ENCODE measurements at regions not wholly inside any gene's neighbourhood (a gene's known extent, or its start where the extent isn't known, plus 50 kb on each side); places are given as distances from the start of the nearest gene placed in this dataset.

GRCh38 chr11:115054570-115055538 is 376.5 kb downstream of the NXPE2 start:
- no peak for DNase-seq (ENCODE audit: low spot score)
- intact Hi-C loops (cut with DNase I): no loop called here

- intact Hi-C loops (cut with DNase I): no loop called here
- no peak for DNase-seq (ENCODE audit: low spot score)
Observed at GRCh38 chr11:115056514-115056913, 378.2 kb downstream of the NXPE2 start.

GRCh38 chr11:115060840-115061239 is 382.5 kb downstream of the NXPE2 start:
- intact Hi-C loops (cut with DNase I): no loop called here
- no peak for DNase-seq (ENCODE audit: low spot score)

GRCh38 chr11:115065314-115065713 is 387.0 kb downstream of the NXPE2 start:
- DNase-seq (ENCODE audit: low spot score): no peak
- intact Hi-C loops (cut with DNase I): no loop called here

- intact Hi-C loops (cut with DNase I): no loop called here
- no peak for DNase-seq (ENCODE audit: low spot score)
Observed at GRCh38 chr11:115065830-115066664, 387.7 kb downstream of the NXPE2 start.

- intact Hi-C loops (cut with DNase I): no loop called here
- DNase-seq (ENCODE audit: low spot score): no peak
Observed at GRCh38 chr11:115067471-115067870, 389.1 kb downstream of the NXPE2 start.

- intact Hi-C loops (cut with DNase I): no loop called here
- no peak for DNase-seq (ENCODE audit: low spot score)
Observed at GRCh38 chr11:115067900-115068530, 389.7 kb downstream of the NXPE2 start.

GRCh38 chr11:115069599-115069998 is 391.3 kb downstream of the NXPE2 start:
- DNase-seq (ENCODE audit: low spot score): no peak

GRCh38 chr11:115075356-115075755 is 397.0 kb downstream of the NXPE2 start:
- no peak for DNase-seq (ENCODE audit: low spot score)
- intact Hi-C loops (cut with DNase I): no loop called here

More at GRCh38 chr11:115069599-115069998, 391.3 kb downstream of the NXPE2 start:
- intact Hi-C loops (cut with DNase I): no loop called here

- intact Hi-C loops (cut with DNase I): no loop called here
- no peak for DNase-seq (ENCODE audit: low spot score)
Observed at GRCh38 chr11:115077740-115078139, 399.4 kb downstream of the NXPE2 start.

GRCh38 chr11:115078461-115079438 is 400.4 kb downstream of the NXPE2 start:
- intact Hi-C loops (cut with DNase I): no loop called here

GRCh38 chr11:115080923-115081680 is 402.8 kb downstream of the NXPE2 start:
- no peak for DNase-seq (ENCODE audit: low spot score)
- intact Hi-C loops (cut with DNase I): no loop called here

More at GRCh38 chr11:115078461-115079438, 400.4 kb downstream of the NXPE2 start:
- DNase-seq (ENCODE audit: low spot score): no peak

GRCh38 chr11:115081972-115082371 is 403.6 kb downstream of the NXPE2 start:
- intact Hi-C loops (cut with DNase I): no loop called here
- no peak for DNase-seq (ENCODE audit: low spot score)

GRCh38 chr11:115083144-115083806 is 404.9 kb downstream of the NXPE2 start:
- no peak for DNase-seq (ENCODE audit: low spot score)
- intact Hi-C loops (cut with DNase I): no loop called here

- intact Hi-C loops (cut with DNase I): no loop called here
- DNase-seq (ENCODE audit: low spot score): no peak
Observed at GRCh38 chr11:115084231-115084630, 405.9 kb downstream of the NXPE2 start.

- intact Hi-C loops (cut with DNase I): no loop called here
- DNase-seq (ENCODE audit: low spot score): no peak
Observed at GRCh38 chr11:115085461-115086210, 407.3 kb downstream of the NXPE2 start.

- intact Hi-C loops (cut with DNase I): no loop called here
- no peak for DNase-seq (ENCODE audit: low spot score)
Observed at GRCh38 chr11:115087791-115088190, 409.5 kb downstream of the NXPE2 start.
